ENCODE measurements at regions not wholly inside any gene's neighbourhood (a gene's known extent, or its start where the extent isn't known, plus 50 kb on each side); places are given as distances from the start of the nearest gene placed in this dataset.

DNA sequence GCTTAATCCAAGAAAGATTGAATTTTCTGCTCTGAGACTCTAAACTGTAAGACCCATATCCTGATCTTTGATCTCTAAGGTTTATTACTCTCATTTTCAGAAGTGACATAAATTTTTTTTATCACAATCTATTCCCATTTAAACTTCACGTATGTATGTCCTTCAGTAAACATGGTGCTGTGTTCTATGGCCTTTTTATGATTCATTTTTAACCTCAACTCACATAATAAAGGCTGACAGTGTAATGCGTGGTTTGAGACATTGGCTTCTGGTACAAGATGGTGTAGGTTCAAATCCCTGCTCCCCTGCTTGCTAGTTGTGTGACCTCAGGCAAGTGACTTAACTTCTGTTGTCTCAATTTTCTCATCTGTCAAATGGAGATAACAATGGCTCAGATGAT is 306.0 kb upstream of the AADAT start:
- RAD21 ChIA-PET (ENCODE audit: low non-redundant PET in 1 of 2, low total read pairs in 2 of 2, uncharacterized antibody in 2 of 2, unreplicated experiment in 2 of 2): no interaction called here
- no peaks in the 10 kb centered on the region for H4K20me1 ChIP-seq (ENCODE audit: insufficient read depth)
- no peaks in the 10 kb centered on the region for H3K27me3 ChIP-seq (ENCODE audit: insufficient read depth, low read length)
- no TSS peak for BruUV-seq (replicated peaks)
- H3K79me2 ChIP-seq (ENCODE audit: insufficient read depth, low read length): no peaks in the 10 kb centered on the region
- CTCF ChIA-PET: no interaction called here
- H3K27ac ChIP-seq (ENCODE audit: low read depth, low read length): no peak overlapping the region
- intact Hi-C loops (cut with micrococcal nuclease): no loop called here
- no peak overlapping the region for H3K4me2 ChIP-seq (ENCODE audit: low read length)
- no peak overlapping the region for H3K4me3 ChIP-seq (replicated peaks in 1 of 2; ENCODE audit: low read depth in 1 of 2, low read length in 2 of 2)
- no peaks in the 10 kb centered on the region for H3K9me2 ChIP-seq (ENCODE audit: insufficient read depth)
- no peak overlapping the region for H3K9ac ChIP-seq (ENCODE audit: low read length)
- H3K4me1 ChIP-seq (ENCODE audit: control insufficient read depth in 1 of 2, insufficient read depth in 2 of 2, low read length in 2 of 2): no peaks in the 10 kb centered on the region
- DNase-seq (ENCODE audit: low read depth, low spot score) (no peak), ATAC-seq (no peak)
- TF ChIP-seq EGR1 (IDR thresholded peaks at IDR 0.05; ENCODE audit: low read depth) (no peak), ZBTB33 (IDR thresholded peaks at IDR 0.05; ENCODE audit: extremely low read depth, insufficient replicate concordance, low read length) (no peak), EZH2 (IDR thresholded peaks at IDR 0.05) (no peak), SP1 (IDR thresholded peaks at IDR 0.05; ENCODE audit: low read depth) (no peak), CEBPB (IDR thresholded peaks at IDR 0.05; ENCODE audit: low read depth) (no peak), POLR2A (IDR thresholded peaks at IDR 0.05; ENCODE audit: borderline replicate concordance, extremely low read depth, insufficient read depth, insufficient read length) (no peak), ZFX (IDR thresholded peaks at IDR 0.05) (no peak), RAD21 (IDR thresholded peaks at IDR 0.05; ENCODE audit: low read depth) (no peak), JUND (IDR thresholded peaks at IDR 0.05) (no peak), CBX3 (IDR thresholded peaks at IDR 0.05; ENCODE audit: low read depth) (no peak), EZH2phosphoT487 (IDR thresholded peaks at IDR 0.05; ENCODE audit: borderline replicate concordance) (no peak), ELF1 (IDR thresholded peaks at IDR 0.05; ENCODE audit: borderline replicate concordance, low read depth) (no peak), SIN3A (IDR thresholded peaks at IDR 0.05; ENCODE audit: low read depth) (no peak), POLR2AphosphoS5 (IDR thresholded peaks at IDR 0.05; ENCODE audit: low read depth, low read length) (no peak)
- TF ChIP-seq, protein P1, sequence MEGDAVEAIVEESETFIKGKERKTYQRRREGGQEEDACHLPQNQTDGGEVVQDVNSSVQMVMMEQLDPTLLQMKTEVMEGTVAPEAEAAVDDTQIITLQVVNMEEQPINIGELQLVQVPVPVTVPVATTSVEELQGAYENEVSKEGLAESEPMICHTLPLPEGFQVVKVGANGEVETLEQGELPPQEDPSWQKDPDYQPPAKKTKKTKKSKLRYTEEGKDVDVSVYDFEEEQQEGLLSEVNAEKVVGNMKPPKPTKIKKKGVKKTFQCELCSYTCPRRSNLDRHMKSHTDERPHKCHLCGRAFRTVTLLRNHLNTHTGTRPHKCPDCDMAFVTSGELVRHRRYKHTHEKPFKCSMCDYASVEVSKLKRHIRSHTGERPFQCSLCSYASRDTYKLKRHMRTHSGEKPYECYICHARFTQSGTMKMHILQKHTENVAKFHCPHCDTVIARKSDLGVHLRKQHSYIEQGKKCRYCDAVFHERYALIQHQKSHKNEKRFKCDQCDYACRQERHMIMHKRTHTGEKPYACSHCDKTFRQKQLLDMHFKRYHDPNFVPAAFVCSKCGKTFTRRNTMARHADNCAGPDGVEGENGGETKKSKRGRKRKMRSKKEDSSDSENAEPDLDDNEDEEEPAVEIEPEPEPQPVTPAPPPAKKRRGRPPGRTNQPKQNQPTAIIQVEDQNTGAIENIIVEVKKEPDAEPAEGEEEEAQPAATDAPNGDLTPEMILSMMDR (IDR thresholded peaks at IDR 0.05 in 2 of 3, conservative IDR thresholded peaks at IDR 0.05 in 1 of 3; ENCODE audit: borderline replicate concordance in 1 of 3, insufficient read depth in 1 of 3, low read depth in 2 of 3, low read length in 2 of 3): no peak
- TF ChIP-seq, protein P2, sequence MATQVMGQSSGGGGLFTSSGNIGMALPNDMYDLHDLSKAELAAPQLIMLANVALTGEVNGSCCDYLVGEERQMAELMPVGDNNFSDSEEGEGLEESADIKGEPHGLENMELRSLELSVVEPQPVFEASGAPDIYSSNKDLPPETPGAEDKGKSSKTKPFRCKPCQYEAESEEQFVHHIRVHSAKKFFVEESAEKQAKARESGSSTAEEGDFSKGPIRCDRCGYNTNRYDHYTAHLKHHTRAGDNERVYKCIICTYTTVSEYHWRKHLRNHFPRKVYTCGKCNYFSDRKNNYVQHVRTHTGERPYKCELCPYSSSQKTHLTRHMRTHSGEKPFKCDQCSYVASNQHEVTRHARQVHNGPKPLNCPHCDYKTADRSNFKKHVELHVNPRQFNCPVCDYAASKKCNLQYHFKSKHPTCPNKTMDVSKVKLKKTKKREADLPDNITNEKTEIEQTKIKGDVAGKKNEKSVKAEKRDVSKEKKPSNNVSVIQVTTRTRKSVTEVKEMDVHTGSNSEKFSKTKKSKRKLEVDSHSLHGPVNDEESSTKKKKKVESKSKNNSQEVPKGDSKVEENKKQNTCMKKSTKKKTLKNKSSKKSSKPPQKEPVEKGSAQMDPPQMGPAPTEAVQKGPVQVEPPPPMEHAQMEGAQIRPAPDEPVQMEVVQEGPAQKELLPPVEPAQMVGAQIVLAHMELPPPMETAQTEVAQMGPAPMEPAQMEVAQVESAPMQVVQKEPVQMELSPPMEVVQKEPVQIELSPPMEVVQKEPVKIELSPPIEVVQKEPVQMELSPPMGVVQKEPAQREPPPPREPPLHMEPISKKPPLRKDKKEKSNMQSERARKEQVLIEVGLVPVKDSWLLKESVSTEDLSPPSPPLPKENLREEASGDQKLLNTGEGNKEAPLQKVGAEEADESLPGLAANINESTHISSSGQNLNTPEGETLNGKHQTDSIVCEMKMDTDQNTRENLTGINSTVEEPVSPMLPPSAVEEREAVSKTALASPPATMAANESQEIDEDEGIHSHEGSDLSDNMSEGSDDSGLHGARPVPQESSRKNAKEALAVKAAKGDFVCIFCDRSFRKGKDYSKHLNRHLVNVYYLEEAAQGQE (IDR thresholded peaks at IDR 0.05; ENCODE audit: low read depth): no peak
- no peaks in the 10 kb centered on the region for H3K36me3 ChIP-seq (ENCODE audit: control insufficient read depth in 1 of 2, insufficient read depth in 2 of 2, low read length in 2 of 2)
- POLR2A ChIA-PET: no interaction called here
- H2AFZ ChIP-seq (ENCODE audit: low read depth, low read length, poor library complexity, severe bottlenecking): no peak overlapping the region
- no peaks in the 10 kb centered on the region for H3K9me3 ChIP-seq (ENCODE audit: control insufficient read depth in 1 of 2, insufficient read depth in 1 of 2, low read depth in 1 of 2, low read length in 2 of 2)
